HAP-1 (cell line): ENCODE measurements at regions not wholly inside any gene's neighbourhood (a gene's known extent, or its start where the extent isn't known, plus 50 kb on each side); places are given as distances from the start of the nearest gene placed in this dataset.
"Not testable (repeated sequence)": the region's sequence is repeated elsewhere in the genome, so short reads cannot be mapped to it uniquely, and the experiment has no call there.

ENCODE experiments used
- DNase-seq, 2 experiments: peaks; one replicate each; pipeline ENCODE4 v3.0.0-alpha.2; 2016 to 2020; ENCODE audit warnings: low spot score in 2 of 2
- H3K27me3 ChIP-seq: fragments of 250-450 bp; sonication (Bioruptor Pico); 2 replicates; pipeline ENCODE4 v1.5.1; 2020; ENCODE audit warnings: low read depth, mild to moderate bottlenecking, moderate library complexity
- H3K36me3 ChIP-seq: fragments of 250-450 bp; sonication (Bioruptor Pico); replicated peaks from 2 replicates; pipeline ENCODE4 v1.5.1; 2020; ENCODE audit warnings: mild to moderate bottlenecking
- H3K4me1 ChIP-seq: fragments of 250-450 bp; sonication (Bioruptor Pico); 2 replicates; pipeline ENCODE4 v1.5.1; 2020; ENCODE audit warnings: mild to moderate bottlenecking
- H3K4me3 ChIP-seq: fragments of 250-450 bp; sonication (Bioruptor Pico); 2 replicates; pipeline ENCODE4 v1.5.1; 2020; ENCODE audit warnings: mild to moderate bottlenecking, moderate library complexity
- H3K9me3 ChIP-seq: fragments of 250-450 bp; sonication (Bioruptor Pico); 2 replicates; pipeline ENCODE4 v1.5.1; 2020; ENCODE audit warnings: mild to moderate bottlenecking, moderate library complexity
- in situ Hi-C: fragments of 300-500 bp; cut with MboI; formaldehyde crosslinking; loops from 3 replicates; pipeline ENCODE4 v1.14.3; 2020; ENCODE audit warnings: low sequenced_read_pairs, inconsistent platforms, mixed read lengths

GRCh38 chr15:53031469-53031868 lies 241.3 kb upstream of the ONECUT1 start:
- no peaks in the 10 kb centered on the region for H3K27me3 ChIP-seq
- H3K36me3 ChIP-seq = no peaks in the 10 kb centered on the region
- H3K4me1 ChIP-seq = no peaks in the 10 kb centered on the region
- H3K4me3 ChIP-seq = no peak overlapping the region
- in situ Hi-C loops = no loop called here
- DNase-seq = no peak
- H3K9me3 ChIP-seq = no peaks in the 10 kb centered on the region

GRCh38 chr15:53022788-53023187 lies 232.7 kb upstream of the ONECUT1 start:
- H3K27me3 ChIP-seq = no peaks in the 10 kb centered on the region
- no peaks in the 10 kb centered on the region for H3K36me3 ChIP-seq
- in situ Hi-C loops = no loop called here
- H3K4me1 ChIP-seq = no peaks in the 10 kb centered on the region
- no peak for DNase-seq
- no peak overlapping the region for H3K4me3 ChIP-seq
- no peaks in the 10 kb centered on the region for H3K9me3 ChIP-seq

- H3K4me3 ChIP-seq = no peak overlapping the region
- no peak for DNase-seq
- in situ Hi-C loops = no loop called here
These were observed 223.2 kb upstream of the ONECUT1 start for GRCh38 chr15:53013329-53013728.

GRCh38 chr15:53011779-53012178 lies 221.6 kb upstream of the ONECUT1 start:
- H3K27me3 ChIP-seq, in situ Hi-C loops, H3K36me3 ChIP-seq, H3K4me1 ChIP-seq, DNase-seq, H3K9me3 ChIP-seq, H3K4me3 ChIP-seq: not testable (repeated sequence)

More at GRCh38 chr15:53013329-53013728, 223.2 kb upstream of the ONECUT1 start:
- Histone ChIP-seq H3K36me3 (no peaks in the 10 kb centered on the region), H3K9me3 (no peaks in the 10 kb centered on the region), H3K4me1 (no peaks in the 10 kb centered on the region), H3K27me3 (no peaks in the 10 kb centered on the region)

GRCh38 chr15:53009093-53009492 lies 219.0 kb upstream of the ONECUT1 start:
- H3K9me3 ChIP-seq = no peaks in the 10 kb centered on the region
- no peak overlapping the region for H3K4me3 ChIP-seq
- H3K4me1 ChIP-seq = no peaks in the 10 kb centered on the region
- DNase-seq = no peak
- peaks cover 7% of the 10 kb centered on the region; the same call in 1 of the 2 replicates for H3K27me3 ChIP-seq
- H3K36me3 ChIP-seq = no peaks in the 10 kb centered on the region
- in situ Hi-C loops = no loop called here

- Histone ChIP-seq H3K4me1 (no peaks in the 10 kb centered on the region), H3K27me3 (no peaks in the 10 kb centered on the region), H3K36me3 (no peaks in the 10 kb centered on the region), H3K9me3 (no peaks in the 10 kb centered on the region), H3K4me3 (no peak overlapping the region)
- in situ Hi-C loops = no loop called here
- no peak for DNase-seq
These were observed 210.3 kb upstream of the ONECUT1 start for GRCh38 chr15:53000409-53000808.

- no peaks in the 10 kb centered on the region for H3K9me3 ChIP-seq
- H3K27me3 ChIP-seq = no peaks in the 10 kb centered on the region
- no peaks in the 10 kb centered on the region for H3K36me3 ChIP-seq
- H3K4me1 ChIP-seq = no peaks in the 10 kb centered on the region
- no peak overlapping the region for H3K4me3 ChIP-seq
- in situ Hi-C loops = no loop called here
- DNase-seq = no peak
These were observed 207.0 kb upstream of the ONECUT1 start for GRCh38 chr15:52997123-52997522.

GRCh38 chr15:52994290-52994689 lies 204.2 kb upstream of the ONECUT1 start:
- H3K27me3 ChIP-seq = no peaks in the 10 kb centered on the region
- in situ Hi-C loops = no loop called here
- H3K9me3 ChIP-seq = no peaks in the 10 kb centered on the region
- H3K4me3 ChIP-seq = no peak overlapping the region
- DNase-seq = no peak
- H3K4me1 ChIP-seq = no peaks in the 10 kb centered on the region
- H3K36me3 ChIP-seq = no peaks in the 10 kb centered on the region

GRCh38 chr15:52984507-52984906 lies 194.4 kb upstream of the ONECUT1 start:
- Histone ChIP-seq H3K4me3 (no peak overlapping the region), H3K36me3 (no peaks in the 10 kb centered on the region), H3K9me3 (no peaks in the 10 kb centered on the region), H3K4me1 (no peaks in the 10 kb centered on the region), H3K27me3 (no peaks in the 10 kb centered on the region)
- in situ Hi-C loops = no loop called here
- no peak for DNase-seq

- in situ Hi-C loops = no loop called here
- H3K27me3 ChIP-seq = no peaks in the 10 kb centered on the region
- no peaks in the 10 kb centered on the region for H3K9me3 ChIP-seq
- H3K36me3 ChIP-seq = no peaks in the 10 kb centered on the region
- H3K4me1 ChIP-seq = no peaks in the 10 kb centered on the region
- H3K4me3 ChIP-seq = no peak overlapping the region
- DNase-seq = no peak
These were observed 190.3 kb upstream of the ONECUT1 start for GRCh38 chr15:52980446-52980845.

- DNase-seq = no peak
- Histone ChIP-seq H3K9me3 (no peaks in the 10 kb centered on the region), H3K27me3 (no peaks in the 10 kb centered on the region), H3K4me3 (no peak overlapping the region), H3K4me1 (no peaks in the 10 kb centered on the region), H3K36me3 (no peaks in the 10 kb centered on the region)
- in situ Hi-C loops = no loop called here
These were observed 186.5 kb upstream of the ONECUT1 start for GRCh38 chr15:52976516-52977075.

GRCh38 chr15:52975941-52976449 lies 185.9 kb upstream of the ONECUT1 start:
- no peak overlapping the region for H3K4me3 ChIP-seq
- no peaks in the 10 kb centered on the region for H3K27me3 ChIP-seq
- H3K9me3 ChIP-seq = no peaks in the 10 kb centered on the region
- H3K36me3 ChIP-seq = no peaks in the 10 kb centered on the region
- no peaks in the 10 kb centered on the region for H3K4me1 ChIP-seq
- in situ Hi-C loops = no loop called here
- no peak for DNase-seq

GRCh38 chr15:52963865-52964264 lies 173.7 kb upstream of the ONECUT1 start:
- no peaks in the 10 kb centered on the region for H3K9me3 ChIP-seq
- in situ Hi-C loops = no loop called here
- H3K27me3 ChIP-seq = no peaks in the 10 kb centered on the region

GRCh38 chr15:52960283-52960682 lies 170.1 kb upstream of the ONECUT1 start:
- no peaks in the 10 kb centered on the region for H3K36me3 ChIP-seq
- H3K4me1 ChIP-seq = no peaks in the 10 kb centered on the region
- in situ Hi-C loops = no loop called here
- no peak for DNase-seq
- H3K9me3 ChIP-seq = no peaks in the 10 kb centered on the region
- no peak overlapping the region for H3K4me3 ChIP-seq
- H3K27me3 ChIP-seq = no peaks in the 10 kb centered on the region

More at GRCh38 chr15:52963865-52964264, 173.7 kb upstream of the ONECUT1 start:
- no peak overlapping the region for H3K4me3 ChIP-seq
- H3K36me3 ChIP-seq = no peaks in the 10 kb centered on the region
- no peak for DNase-seq
- H3K4me1 ChIP-seq = no peaks in the 10 kb centered on the region

GRCh38 chr15:52943746-52944145 lies 153.6 kb upstream of the ONECUT1 start:
- in situ Hi-C loops = no loop called here

More at GRCh38 chr15:52943746-52944145, 153.6 kb upstream of the ONECUT1 start:
- Histone ChIP-seq H3K9me3 (no peaks in the 10 kb centered on the region), H3K36me3 (no peaks in the 10 kb centered on the region), H3K4me3 (no peak overlapping the region), H3K27me3 (peaks cover 14% of the 10 kb centered on the region), H3K4me1 (no peaks in the 10 kb centered on the region)
- no peak for DNase-seq
